ENCODE measurements at regions not wholly inside any gene's neighbourhood (a gene's known extent, or its start where the extent isn't known, plus 50 kb on each side); places are given as distances from the start of the nearest gene placed in this dataset.

- H3K4me2 ChIP-seq (ENCODE audit: insufficient read depth, low read length): no peak overlapping the region
- no TSS peak for BruUV-seq (replicated peaks)
- no peak overlapping the region for H2AFZ ChIP-seq (ENCODE audit: low read depth, low read length)
- ChIA-PET CTCF (ENCODE audit: low intra/inter-chr PET ratio) (no interaction called here), POLR2A (no interaction called here)
- peaks cover 7 to 21% of the 10 kb centered on the region in 2 experiments; a peak in 3 of 5 replicates for H3K4me1 ChIP-seq (replicated peaks in 1 of 2; ENCODE audit: control insufficient read depth in 2 of 2, insufficient read depth in 2 of 2, low read length in 2 of 2)
- DNase-seq (ENCODE audit: extremely low read depth in 1 of 4, low spot score in 3 of 4) (no peak), ATAC-seq (no peak), FAIRE-seq (no peak)
- H3K4me3 ChIP-seq: no peak overlapping the region
- H3K9me1 ChIP-seq (ENCODE audit: control insufficient read depth, insufficient read depth, low read length): no peaks in the 10 kb centered on the region
- H3K36me3 ChIP-seq (ENCODE audit: control insufficient read depth, insufficient read depth, low read length): no peaks in the 10 kb centered on the region
- H4K20me1 ChIP-seq (replicated peaks; ENCODE audit: control insufficient read depth, insufficient read depth, low read length): no peaks in the 10 kb centered on the region
- no peaks in the 10 kb centered on the region for H3K79me2 ChIP-seq (ENCODE audit: control insufficient read depth, insufficient read depth, low read length)
- H3K27me3 ChIP-seq (ENCODE audit: control insufficient read depth in 2 of 2, insufficient read depth in 2 of 2, low read length in 2 of 2): no peaks in the 10 kb centered on the region
- H3K9me3 ChIP-seq (replicated peaks; ENCODE audit: control insufficient read depth, insufficient read depth, low read depth, low read length): no peaks in the 10 kb centered on the region
- H3K9ac ChIP-seq (ENCODE audit: insufficient read depth in 1 of 2, low read depth in 2 of 2, low read length in 2 of 2): no peak overlapping the region
- in situ Hi-C loops (cut with MboI) (loop anchor here (10.0 kb wide), 1 partner anchor 768 kb away; no protein-coding TSS in a partner anchor), intact Hi-C loops (cut with micrococcal nuclease) (no loop called here)
- 19% methylated on average over 2 of the region's 2 CpGs for WGBS (ENCODE audit: insufficient coverage, low coverage, missing lambda C conversion rate)
- no peak overlapping the region for H3K27ac ChIP-seq (ENCODE audit: extremely low read depth, low read depth, low read length)
- TF ChIP-seq U2AF1 (optimal IDR thresholded peaks at IDR 0.05; ENCODE audit: low read depth, low read length) (no peak), DPF2 (IDR thresholded peaks at IDR 0.05) (no peak), ZNF354B (CRISPR knock-in tag; IDR thresholded peaks at IDR 0.05) (no peak), CHAMP1 (IDR thresholded peaks at IDR 0.05) (no peak), CREB3 (tag; conservative IDR thresholded peaks at IDR 0.05; ENCODE audit: low read depth) (no peak), GABPA (tag; conservative IDR thresholded peaks at IDR 0.05; ENCODE audit: low read depth) (no peak), HMG20B (CRISPR knock-in tag; IDR thresholded peaks at IDR 0.05) (no peak), MTA3 (IDR thresholded peaks at IDR 0.05; ENCODE audit: borderline replicate concordance) (no peak), ATF1 (CRISPR knock-in tag; IDR thresholded peaks at IDR 0.05) (no peak), ATF1 (tag; IDR thresholded peaks at IDR 0.05) (no peak), IFI16 (CRISPR knock-in tag; IDR thresholded peaks at IDR 0.05) (no peak), SNRNP70 (optimal IDR thresholded peaks at IDR 0.05; ENCODE audit: low read depth, low read length) (no peak), SIX5 (IDR thresholded peaks at IDR 0.05; ENCODE audit: borderline replicate concordance in 1 of 2, insufficient read depth in 1 of 2, low read depth in 1 of 2, low read length in 2 of 2) (no peak), EHMT2 (IDR thresholded peaks at IDR 0.05) (no peak), NFIX (CRISPR knock-in tag; IDR thresholded peaks at IDR 0.05; ENCODE audit: low read depth) (no peak), ZNF277 (CRISPR knock-in tag; IDR thresholded peaks at IDR 0.05; ENCODE audit: borderline replicate concordance) (no peak), ELK1 (CRISPR knock-in tag; IDR thresholded peaks at IDR 0.05) (no peak)
Measured at GRCh38 chrX:39443240-39443639, 642.0 kb downstream of the MID1IP1 start.
